IMR-90 (cell line): ENCODE measurements at regions not wholly inside any gene's neighbourhood (a gene's known extent, or its start where the extent isn't known, plus 50 kb on each side); places are given as distances from the start of the nearest gene placed in this dataset.

ENCODE experiments used
- MAZ ChIP-seq: IDR thresholded peaks from 2 replicates; pipeline ENCODE4 v1.6.1; 2012; ENCODE audit warnings: low read depth, mild to moderate bottlenecking, low read length, improper control_type of control experiment, moderate library complexity, borderline replicate concordance
- MXI1 ChIP-seq: IDR thresholded peaks from 2 replicates; pipeline ENCODE4 v1.6.1; 2012; ENCODE audit warnings: low read depth, mild to moderate bottlenecking, low read length, moderate library complexity, borderline replicate concordance
- POLR2A ChIP-seq: IDR thresholded peaks from 2 replicates; pipeline ENCODE4 v1.6.1; 2012; ENCODE audit warnings: mild to moderate bottlenecking, low read depth, low read length
- RAD21 ChIP-seq: IDR thresholded peaks from 2 replicates; pipeline ENCODE4 v1.6.1; 2012; ENCODE audit warnings: low read length, improper control_type of control experiment
- TF ChIP-seq, protein P1 (sequence below): conservative IDR thresholded peaks from 2 replicates; pipeline ENCODE4 v1.5.1; 2012; ENCODE audit warnings: mild to moderate bottlenecking, low read depth, low read length, improper control_type of control experiment
- TF ChIP-seq, protein P2 (sequence below): fragments of 150-350 bp; IDR thresholded peaks from 2 replicates; pipeline ENCODE4 v1.6.1; 2016; ENCODE audit warnings: low read depth, mild to moderate bottlenecking, low read length, moderate library complexity, borderline replicate concordance

DNA sequence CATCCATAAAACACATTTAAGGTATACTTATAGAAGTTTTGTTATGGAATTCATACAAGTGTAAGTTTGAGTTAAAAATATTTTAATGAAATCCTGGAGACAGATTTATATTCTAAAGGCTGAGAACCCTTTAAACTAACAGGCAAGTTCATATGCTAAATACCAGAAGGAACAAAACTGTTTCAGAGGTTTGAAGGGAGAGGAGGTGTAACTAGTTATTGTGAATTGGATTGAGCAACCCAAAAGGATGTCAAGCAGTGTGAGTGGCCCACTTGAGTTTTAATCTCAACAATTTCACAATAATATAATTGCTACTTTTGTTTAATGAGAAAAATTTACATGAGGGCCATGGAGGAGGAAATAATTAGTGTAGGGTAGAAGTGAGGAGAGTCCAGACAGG lies 348.5 kb upstream of the ACTBL2 start:
- no peak for TF ChIP-seq POLR2A
- TF ChIP-seq, protein P1, sequence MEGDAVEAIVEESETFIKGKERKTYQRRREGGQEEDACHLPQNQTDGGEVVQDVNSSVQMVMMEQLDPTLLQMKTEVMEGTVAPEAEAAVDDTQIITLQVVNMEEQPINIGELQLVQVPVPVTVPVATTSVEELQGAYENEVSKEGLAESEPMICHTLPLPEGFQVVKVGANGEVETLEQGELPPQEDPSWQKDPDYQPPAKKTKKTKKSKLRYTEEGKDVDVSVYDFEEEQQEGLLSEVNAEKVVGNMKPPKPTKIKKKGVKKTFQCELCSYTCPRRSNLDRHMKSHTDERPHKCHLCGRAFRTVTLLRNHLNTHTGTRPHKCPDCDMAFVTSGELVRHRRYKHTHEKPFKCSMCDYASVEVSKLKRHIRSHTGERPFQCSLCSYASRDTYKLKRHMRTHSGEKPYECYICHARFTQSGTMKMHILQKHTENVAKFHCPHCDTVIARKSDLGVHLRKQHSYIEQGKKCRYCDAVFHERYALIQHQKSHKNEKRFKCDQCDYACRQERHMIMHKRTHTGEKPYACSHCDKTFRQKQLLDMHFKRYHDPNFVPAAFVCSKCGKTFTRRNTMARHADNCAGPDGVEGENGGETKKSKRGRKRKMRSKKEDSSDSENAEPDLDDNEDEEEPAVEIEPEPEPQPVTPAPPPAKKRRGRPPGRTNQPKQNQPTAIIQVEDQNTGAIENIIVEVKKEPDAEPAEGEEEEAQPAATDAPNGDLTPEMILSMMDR, result no peak
- TF ChIP-seq, protein P2, sequence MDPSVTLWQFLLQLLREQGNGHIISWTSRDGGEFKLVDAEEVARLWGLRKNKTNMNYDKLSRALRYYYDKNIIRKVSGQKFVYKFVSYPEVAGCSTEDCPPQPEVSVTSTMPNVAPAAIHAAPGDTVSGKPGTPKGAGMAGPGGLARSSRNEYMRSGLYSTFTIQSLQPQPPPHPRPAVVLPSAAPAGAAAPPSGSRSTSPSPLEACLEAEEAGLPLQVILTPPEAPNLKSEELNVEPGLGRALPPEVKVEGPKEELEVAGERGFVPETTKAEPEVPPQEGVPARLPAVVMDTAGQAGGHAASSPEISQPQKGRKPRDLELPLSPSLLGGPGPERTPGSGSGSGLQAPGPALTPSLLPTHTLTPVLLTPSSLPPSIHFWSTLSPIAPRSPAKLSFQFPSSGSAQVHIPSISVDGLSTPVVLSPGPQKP, result no peak
- no peak for TF ChIP-seq MAZ
- TF ChIP-seq MXI1, result no peak
- TF ChIP-seq RAD21, result no peak
